A673 (cell line): ENCODE measurements at regions not wholly inside any gene's neighbourhood (a gene's known extent, or its start where the extent isn't known, plus 50 kb on each side); places are given as distances from the start of the nearest gene placed in this dataset.

Source experiments
- BruUV-seq: library from RNA; stranded (reverse); fragments of 400-500 nt; replicated peaks from 2 replicates; lab custom pipeline; 2021; lab: Mats Ljungman, UMichigan
- CTCF ChIA-PET: fragments of 300-600 bp; sonication (Branson Sonifier 250); formaldehyde crosslinking; loops from one replicate; lab custom pipeline; 2022; ENCODE audit warnings: antibody characterized with exemption; lab: Charles Lee
- POLR2A ChIA-PET: fragments of 300-600 bp; sonication (Branson Sonifier 250); formaldehyde crosslinking; loops from one replicate; lab custom pipeline; 2022; ENCODE audit warnings: antibody characterized with exemption; ENCODE audit not compliant: low non-redundant PET; lab: Charles Lee
- DNase-seq: peaks from one replicate; pipeline ENCODE4 v3.0.0-alpha.2; 2015; ENCODE audit warnings: low spot score
- H3K27ac ChIP-seq: fragments of 200-600 bp; sonication (generic); 2 replicates; pipeline ENCODE4 v1.5.1; 2016; ENCODE audit warnings: mixed run types, low read depth, mild to moderate bottlenecking, mixed read lengths, antibody characterized with exemption, low read length; ENCODE audit not compliant: poor library complexity, severe bottlenecking
- H3K27me3 ChIP-seq: fragments of 200-600 bp; sonication (generic); replicated peaks from 2 replicates; pipeline ENCODE4 v1.6.1; 2017; ENCODE audit warnings: mixed run types, low read depth, mild to moderate bottlenecking, mixed read lengths, antibody characterized with exemption, low read length; ENCODE audit not compliant: insufficient read depth, poor library complexity
- H3K36me3 ChIP-seq: fragments of 200-600 bp; sonication (generic); 2 replicates; pipeline ENCODE4 v1.6.1; 2016; ENCODE audit warnings: mixed run types, mild to moderate bottlenecking, mixed read lengths, antibody characterized with exemption, low read length; ENCODE audit not compliant: insufficient read depth, poor library complexity, severe bottlenecking
- H3K4me1 ChIP-seq: fragments of 200-600 bp; sonication (generic); 2 replicates; pipeline ENCODE4 v1.6.1; 2017; ENCODE audit warnings: mixed run types, mild to moderate bottlenecking, mixed read lengths, antibody characterized with exemption, low read length; ENCODE audit not compliant: insufficient read depth, poor library complexity, severe bottlenecking
- H3K4me3 ChIP-seq: fragments of 200-600 bp; sonication (generic); 2 replicates; pipeline ENCODE4 v1.5.1; 2016; ENCODE audit warnings: low read depth, mixed run types, mild to moderate bottlenecking, mixed read lengths, low read length; ENCODE audit not compliant: poor library complexity, severe bottlenecking
- H3K9me3 ChIP-seq: fragments of 200-600 bp; sonication (generic); 2 replicates; pipeline ENCODE4 v1.6.1; 2016; ENCODE audit warnings: mixed run types, low read depth, mild to moderate bottlenecking, mixed read lengths, antibody characterized with exemption, low read length; ENCODE audit not compliant: poor library complexity, severe bottlenecking
- CTCF ChIP-seq: fragments of 300-800, 200-600 bp; sonication (generic); conservative IDR thresholded peaks from 2 replicates; pipeline ENCODE4 v1.5.1; 2017; ENCODE audit warnings: low read depth, mild to moderate bottlenecking, antibody characterized with exemption, low read length, moderate library complexity, mixed read lengths
- EZH2 ChIP-seq: fragments of 200-600 bp; sonication (generic); IDR thresholded peaks from 2 replicates; pipeline ENCODE4 v1.6.1; 2017; ENCODE audit warnings: borderline replicate concordance, low read depth, mild to moderate bottlenecking, mixed read lengths, antibody characterized with exemption, low read length; ENCODE audit not compliant: poor library complexity, severe bottlenecking
- intact Hi-C: fragments of 100-400 bp; cut with micrococcal nuclease; formaldehyde crosslinking; loops from one replicate; pipeline ENCODE4 v1.10.0; 2022; ENCODE audit not compliant: unreplicated experiment

DNA sequence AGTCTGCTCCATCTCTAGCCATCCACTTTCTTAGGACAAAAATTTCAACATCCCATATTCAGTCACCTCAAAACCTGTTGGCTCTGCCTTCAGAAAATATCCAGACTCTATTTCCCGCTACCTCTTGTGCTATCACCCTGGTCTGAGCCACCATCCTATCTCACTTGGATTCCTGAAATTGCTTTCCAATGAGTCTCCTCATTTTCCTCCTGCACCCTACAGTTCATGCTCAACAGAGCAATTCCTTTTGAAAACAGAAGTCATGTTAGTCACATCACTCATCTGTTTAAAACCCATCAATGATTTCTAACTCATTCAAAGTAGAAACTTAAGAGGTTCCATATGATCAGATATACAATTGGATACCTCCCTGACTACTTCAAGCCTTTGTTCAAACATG is 229.9 kb downstream of the ADGRG6 start:
- no peak for TF ChIP-seq EZH2
- TF ChIP-seq CTCF = no peak
- POLR2A ChIA-PET = no interaction called here
- no TSS peak for BruUV-seq
- H3K4me1 ChIP-seq = no peaks in the 10 kb centered on the region
- no peak overlapping the region for H3K4me3 ChIP-seq
- intact Hi-C loops = no loop called here
- CTCF ChIA-PET = no interaction called here
- H3K36me3 ChIP-seq = no peaks in the 10 kb centered on the region
- no peak overlapping the region for H3K27ac ChIP-seq
- H3K9me3 ChIP-seq = no peaks in the 10 kb centered on the region
- DNase-seq = no peak
- no peaks in the 10 kb centered on the region for H3K27me3 ChIP-seq

GRCh38 chr6:142534076-142534475 is 232.3 kb downstream of the ADGRG6 start:
- BruUV-seq = no TSS peak
- ChIA-PET POLR2A (no interaction called here), CTCF (no interaction called here)
- no peak overlapping the region for H3K27ac ChIP-seq
- no peak overlapping the region for H3K4me3 ChIP-seq
- no peak for TF ChIP-seq EZH2
- no peak for TF ChIP-seq CTCF
- intact Hi-C loops = no loop called here
- H3K4me1 ChIP-seq = no peaks in the 10 kb centered on the region
- no peaks in the 10 kb centered on the region for H3K27me3 ChIP-seq
- no peaks in the 10 kb centered on the region for H3K9me3 ChIP-seq
- H3K36me3 ChIP-seq = no peaks in the 10 kb centered on the region
- DNase-seq = no peak

- H3K36me3 ChIP-seq = no peaks in the 10 kb centered on the region
- H3K27me3 ChIP-seq = no peaks in the 10 kb centered on the region
- no peaks in the 10 kb centered on the region for H3K9me3 ChIP-seq
- DNase-seq = no peak
- ChIA-PET CTCF (no interaction called here), POLR2A (no interaction called here)
- BruUV-seq = no TSS peak
- TF ChIP-seq EZH2 (no peak), CTCF (no peak)
- intact Hi-C loops = no loop called here
- no peak overlapping the region for H3K4me3 ChIP-seq
- no peak overlapping the region for H3K27ac ChIP-seq
- H3K4me1 ChIP-seq = no peaks in the 10 kb centered on the region
These were observed 232.7 kb downstream of the ADGRG6 start for GRCh38 chr6:142534484-142534883.
